Suprapubic skin (tissue), 4 donors: ENCODE measurements at regions not wholly inside any gene's neighbourhood (a gene's known extent, or its start where the extent isn't known, plus 50 kb on each side); places are given as distances from the start of the nearest gene placed in this dataset.

Source experiments
- POLR2A ChIP-seq, 2 donors: fragments of 450-650 bp; IDR thresholded peaks; one replicate each; pipeline ENCODE4 v1.6.1; 2017; ENCODE audit warnings: antibody characterized with exemption in 2 of 2, mild to moderate bottlenecking in 2 of 2, moderate library complexity in 2 of 2
- POLR2AphosphoS5 ChIP-seq, 3 donors: sonication (generic); formaldehyde crosslinking; IDR thresholded peaks; one replicate each; pipeline ENCODE4 v1.6.1; 2017; ENCODE audit warnings: antibody characterized with exemption in 3 of 3
- TF ChIP-seq, protein P1 (sequence below), 2 donors: fragments of 200-600 bp in 1 of 2; fragments of 450-650 bp in 1 of 2; sonication (generic) in 1 of 2; IDR thresholded peaks; one replicate each; pipeline ENCODE4 v1.5.1; 2016 to 2019; ENCODE audit warnings: antibody characterized with exemption in 2 of 2, mild to moderate bottlenecking in 1 of 2, moderate library complexity in 1 of 2

DNA sequence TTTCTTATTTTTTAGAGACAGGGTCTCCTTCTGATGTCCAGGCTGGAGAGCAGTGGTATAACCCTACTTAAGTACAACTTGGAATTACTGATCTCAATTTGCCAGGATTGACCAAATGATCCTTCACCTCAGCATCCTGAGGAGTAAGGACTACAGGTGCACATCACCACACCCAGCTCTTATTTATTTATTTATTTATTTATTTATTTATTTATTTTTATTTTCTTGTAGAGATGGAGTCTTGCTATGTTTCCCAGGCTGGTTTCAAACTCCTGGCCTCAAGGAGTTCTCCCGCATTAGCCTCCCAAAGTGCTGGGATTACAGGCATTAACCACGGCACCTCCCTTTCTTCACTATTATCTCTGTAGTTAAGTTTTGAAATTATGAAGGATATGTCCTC, 117.5 kb upstream of the NEGR1 start:
- TF ChIP-seq POLR2AphosphoS5 (IDR thresholded peaks at IDR 0.05) = no peak
- TF ChIP-seq, protein P1, sequence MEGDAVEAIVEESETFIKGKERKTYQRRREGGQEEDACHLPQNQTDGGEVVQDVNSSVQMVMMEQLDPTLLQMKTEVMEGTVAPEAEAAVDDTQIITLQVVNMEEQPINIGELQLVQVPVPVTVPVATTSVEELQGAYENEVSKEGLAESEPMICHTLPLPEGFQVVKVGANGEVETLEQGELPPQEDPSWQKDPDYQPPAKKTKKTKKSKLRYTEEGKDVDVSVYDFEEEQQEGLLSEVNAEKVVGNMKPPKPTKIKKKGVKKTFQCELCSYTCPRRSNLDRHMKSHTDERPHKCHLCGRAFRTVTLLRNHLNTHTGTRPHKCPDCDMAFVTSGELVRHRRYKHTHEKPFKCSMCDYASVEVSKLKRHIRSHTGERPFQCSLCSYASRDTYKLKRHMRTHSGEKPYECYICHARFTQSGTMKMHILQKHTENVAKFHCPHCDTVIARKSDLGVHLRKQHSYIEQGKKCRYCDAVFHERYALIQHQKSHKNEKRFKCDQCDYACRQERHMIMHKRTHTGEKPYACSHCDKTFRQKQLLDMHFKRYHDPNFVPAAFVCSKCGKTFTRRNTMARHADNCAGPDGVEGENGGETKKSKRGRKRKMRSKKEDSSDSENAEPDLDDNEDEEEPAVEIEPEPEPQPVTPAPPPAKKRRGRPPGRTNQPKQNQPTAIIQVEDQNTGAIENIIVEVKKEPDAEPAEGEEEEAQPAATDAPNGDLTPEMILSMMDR (IDR thresholded peaks at IDR 0.05) = no peak
- TF ChIP-seq POLR2A (IDR thresholded peaks at IDR 0.05) = no peak
